ENCODE measurements at regions not wholly inside any gene's neighbourhood (a gene's known extent, or its start where the extent isn't known, plus 50 kb on each side); places are given as distances from the start of the nearest gene placed in this dataset.

DNA sequence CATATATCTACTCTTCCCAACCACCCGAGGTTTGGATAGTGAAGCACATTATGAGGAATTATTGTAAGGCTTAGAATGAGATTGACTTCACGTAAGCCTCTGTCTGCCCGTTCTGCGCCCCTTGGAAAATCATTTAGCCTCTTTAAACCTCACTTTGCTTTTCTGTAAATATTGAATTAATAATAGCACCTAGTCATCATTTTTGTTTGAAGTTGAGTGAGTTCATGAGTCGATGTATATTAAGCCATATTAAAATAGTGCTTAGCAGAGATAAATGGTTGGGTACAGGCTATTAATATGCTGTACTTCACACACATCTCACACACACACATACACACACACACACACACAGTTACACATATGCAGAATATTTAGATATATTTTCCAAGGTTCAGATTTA, 344.8 kb upstream of the EYS start:
- TF ChIP-seq, protein P1, sequence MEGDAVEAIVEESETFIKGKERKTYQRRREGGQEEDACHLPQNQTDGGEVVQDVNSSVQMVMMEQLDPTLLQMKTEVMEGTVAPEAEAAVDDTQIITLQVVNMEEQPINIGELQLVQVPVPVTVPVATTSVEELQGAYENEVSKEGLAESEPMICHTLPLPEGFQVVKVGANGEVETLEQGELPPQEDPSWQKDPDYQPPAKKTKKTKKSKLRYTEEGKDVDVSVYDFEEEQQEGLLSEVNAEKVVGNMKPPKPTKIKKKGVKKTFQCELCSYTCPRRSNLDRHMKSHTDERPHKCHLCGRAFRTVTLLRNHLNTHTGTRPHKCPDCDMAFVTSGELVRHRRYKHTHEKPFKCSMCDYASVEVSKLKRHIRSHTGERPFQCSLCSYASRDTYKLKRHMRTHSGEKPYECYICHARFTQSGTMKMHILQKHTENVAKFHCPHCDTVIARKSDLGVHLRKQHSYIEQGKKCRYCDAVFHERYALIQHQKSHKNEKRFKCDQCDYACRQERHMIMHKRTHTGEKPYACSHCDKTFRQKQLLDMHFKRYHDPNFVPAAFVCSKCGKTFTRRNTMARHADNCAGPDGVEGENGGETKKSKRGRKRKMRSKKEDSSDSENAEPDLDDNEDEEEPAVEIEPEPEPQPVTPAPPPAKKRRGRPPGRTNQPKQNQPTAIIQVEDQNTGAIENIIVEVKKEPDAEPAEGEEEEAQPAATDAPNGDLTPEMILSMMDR (IDR thresholded peaks at IDR 0.05) = no peak
- TF ChIP-seq POLR2AphosphoS5 (IDR thresholded peaks at IDR 0.05; ENCODE audit: insufficient read depth in 1 of 2, low read depth in 1 of 2) (no peak), POLR2A (IDR thresholded peaks at IDR 0.05) (no peak)

Data from vagina (tissue), 2 donors.